GM19328 (cell line): ENCODE measurements at regions not wholly inside any gene's neighbourhood (a gene's known extent, or its start where the extent isn't known, plus 50 kb on each side); places are given as distances from the start of the nearest gene placed in this dataset.

Source experiments
- ATAC-seq: cut with Tn5 transposase; IDR thresholded peaks from one replicate; pipeline ENCODE4 v1.9.1; 2021; ENCODE audit warnings: mild to moderate bottlenecking, moderate library complexity; ENCODE audit not compliant: unreplicated experiment

- ATAC-seq, result no peak
Measured at GRCh38 chr6:2542101-2542857, 208.4 kb downstream of the MYLK4 start.

GRCh38 chr6:2536451-2536850, 214.3 kb downstream of the MYLK4 start:
- ATAC-seq, result no peak

GRCh38 chr6:2535506-2535905, 215.2 kb downstream of the MYLK4 start:
- no peak for ATAC-seq

GRCh38 chr6:2534406-2535042, 216.2 kb downstream of the MYLK4 start:
- no peak for ATAC-seq

- no peak for ATAC-seq
Measured at GRCh38 chr6:2531426-2532215, 219.1 kb downstream of the MYLK4 start.

GRCh38 chr6:2529211-2529719, 221.5 kb downstream of the MYLK4 start:
- ATAC-seq, result no peak

- no peak for ATAC-seq
Measured at GRCh38 chr6:2528156-2528555, 222.6 kb downstream of the MYLK4 start.

GRCh38 chr6:2526766-2527165, 224.0 kb downstream of the MYLK4 start:
- ATAC-seq, result no peak

- no peak for ATAC-seq
Measured at GRCh38 chr6:2524090-2524489, 226.6 kb downstream of the MYLK4 start.

GRCh38 chr6:2523061-2523460, 227.7 kb downstream of the MYLK4 start:
- ATAC-seq, result no peak

- no peak for ATAC-seq
Measured at GRCh38 chr6:2522521-2522920, 228.2 kb downstream of the MYLK4 start.

- no peak for ATAC-seq
Measured at GRCh38 chr6:2517855-2518473, 232.8 kb downstream of the MYLK4 start.

GRCh38 chr6:2517401-2517800, 233.3 kb downstream of the MYLK4 start:
- ATAC-seq, result no peak

GRCh38 chr6:2516059-2516458, 234.7 kb downstream of the MYLK4 start:
- no peak for ATAC-seq

GRCh38 chr6:2514965-2515543, 235.7 kb downstream of the MYLK4 start:
- no peak for ATAC-seq

- no peak for ATAC-seq
Measured at GRCh38 chr6:2512802-2513201, 237.9 kb downstream of the MYLK4 start.

GRCh38 chr6:2510316-2510715, 240.4 kb downstream of the MYLK4 start:
- ATAC-seq, result no peak

GRCh38 chr6:2509711-2510110, 241.0 kb downstream of the MYLK4 start:
- no peak for ATAC-seq

- ATAC-seq, result no peak
Measured at GRCh38 chr6:2508071-2508470, 242.7 kb downstream of the MYLK4 start.

- no peak for ATAC-seq
Measured at GRCh38 chr6:2507521-2508037, 243.1 kb downstream of the MYLK4 start.

- ATAC-seq, result no peak
Measured at GRCh38 chr6:2507016-2507415, 243.7 kb downstream of the MYLK4 start.
